ENCODE measurements at regions not wholly inside any gene's neighbourhood (a gene's known extent, or its start where the extent isn't known, plus 50 kb on each side); places are given as distances from the start of the nearest gene placed in this dataset.

DNA sequence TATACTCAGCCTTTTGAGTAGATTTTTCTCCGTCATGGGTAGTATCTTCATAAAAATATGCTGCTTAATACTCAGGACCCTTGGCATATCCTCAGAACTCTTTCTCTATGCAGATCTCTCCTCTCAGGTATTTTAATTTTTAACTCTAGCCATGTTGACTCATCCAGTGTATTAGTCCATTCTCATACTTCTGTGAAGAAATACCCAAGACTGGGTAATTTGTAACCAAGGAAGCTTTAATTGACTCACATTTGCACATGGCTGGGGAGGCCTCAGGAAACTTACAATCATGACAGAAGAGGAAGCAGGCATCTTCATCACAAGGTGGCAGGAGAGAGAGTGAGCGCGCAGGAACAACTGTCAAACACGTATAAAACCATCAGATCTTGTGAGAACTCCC lies 129.3 kb upstream of the CD96 start:
- no peak for TF ChIP-seq CTCF (conservative IDR thresholded peaks at IDR 0.05; ENCODE audit: low read depth in 2 of 2)
- TF ChIP-seq, protein P1, sequence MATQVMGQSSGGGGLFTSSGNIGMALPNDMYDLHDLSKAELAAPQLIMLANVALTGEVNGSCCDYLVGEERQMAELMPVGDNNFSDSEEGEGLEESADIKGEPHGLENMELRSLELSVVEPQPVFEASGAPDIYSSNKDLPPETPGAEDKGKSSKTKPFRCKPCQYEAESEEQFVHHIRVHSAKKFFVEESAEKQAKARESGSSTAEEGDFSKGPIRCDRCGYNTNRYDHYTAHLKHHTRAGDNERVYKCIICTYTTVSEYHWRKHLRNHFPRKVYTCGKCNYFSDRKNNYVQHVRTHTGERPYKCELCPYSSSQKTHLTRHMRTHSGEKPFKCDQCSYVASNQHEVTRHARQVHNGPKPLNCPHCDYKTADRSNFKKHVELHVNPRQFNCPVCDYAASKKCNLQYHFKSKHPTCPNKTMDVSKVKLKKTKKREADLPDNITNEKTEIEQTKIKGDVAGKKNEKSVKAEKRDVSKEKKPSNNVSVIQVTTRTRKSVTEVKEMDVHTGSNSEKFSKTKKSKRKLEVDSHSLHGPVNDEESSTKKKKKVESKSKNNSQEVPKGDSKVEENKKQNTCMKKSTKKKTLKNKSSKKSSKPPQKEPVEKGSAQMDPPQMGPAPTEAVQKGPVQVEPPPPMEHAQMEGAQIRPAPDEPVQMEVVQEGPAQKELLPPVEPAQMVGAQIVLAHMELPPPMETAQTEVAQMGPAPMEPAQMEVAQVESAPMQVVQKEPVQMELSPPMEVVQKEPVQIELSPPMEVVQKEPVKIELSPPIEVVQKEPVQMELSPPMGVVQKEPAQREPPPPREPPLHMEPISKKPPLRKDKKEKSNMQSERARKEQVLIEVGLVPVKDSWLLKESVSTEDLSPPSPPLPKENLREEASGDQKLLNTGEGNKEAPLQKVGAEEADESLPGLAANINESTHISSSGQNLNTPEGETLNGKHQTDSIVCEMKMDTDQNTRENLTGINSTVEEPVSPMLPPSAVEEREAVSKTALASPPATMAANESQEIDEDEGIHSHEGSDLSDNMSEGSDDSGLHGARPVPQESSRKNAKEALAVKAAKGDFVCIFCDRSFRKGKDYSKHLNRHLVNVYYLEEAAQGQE (IDR thresholded peaks at IDR 0.05; ENCODE audit: unreplicated experiment) = no peak
